Muscle of leg (tissue), 3 donors: ENCODE measurements at regions not wholly inside any gene's neighbourhood (a gene's known extent, or its start where the extent isn't known, plus 50 kb on each side); places are given as distances from the start of the nearest gene placed in this dataset.

Experiments
- DNase-seq: peaks from one replicate; pipeline ENCODE4 v3.0.0; 2013
- H3K27ac ChIP-seq: one replicate; pipeline ENCODE4 v1.5.1; 2013; ENCODE audit warnings: mild to moderate bottlenecking, low read length, control low read depth
- H3K27me3 ChIP-seq: one replicate; pipeline ENCODE4 v1.6.1; 2013; ENCODE audit warnings: low read length; ENCODE audit not compliant: control insufficient read depth, insufficient read depth
- H3K36me3 ChIP-seq: one replicate; pipeline ENCODE4 v1.6.1; 2013; ENCODE audit warnings: low read length; ENCODE audit not compliant: control insufficient read depth, insufficient read depth
- H3K4me1 ChIP-seq: one replicate; pipeline ENCODE4 v1.6.1; 2013; ENCODE audit warnings: low read length; ENCODE audit not compliant: control insufficient read depth, insufficient read depth
- H3K4me3 ChIP-seq: one replicate; pipeline ENCODE4 v1.5.1; 2013; ENCODE audit warnings: low read length, control low read depth
- H3K9me3 ChIP-seq: replicated peaks from 2 replicates; pipeline ENCODE4 v1.6.1; 2013; ENCODE audit warnings: low read depth, low read length; ENCODE audit not compliant: control insufficient read depth
- WGBS: methylation state at CpG from one replicate; pipeline ENCODE4 v1.1.5; 2013; ENCODE audit warnings: missing lambda C conversion rate; ENCODE audit not compliant: insufficient coverage; 5-methylcytosine and 5-hydroxymethylcytosine counted together

GRCh38 chr4:100708776-100709175 lies 191.0 kb upstream of the EMCN start:
- no peaks in the 10 kb centered on the region for H3K27me3 ChIP-seq
- H3K9me3 ChIP-seq: no peaks in the 10 kb centered on the region
- no peaks in the 10 kb centered on the region for H3K4me1 ChIP-seq
- DNase-seq: no peak
- H3K27ac ChIP-seq: no peak overlapping the region
- no peaks in the 10 kb centered on the region for H3K36me3 ChIP-seq
- 63% methylated on average over 2 of the region's 4 CpGs for WGBS
- no peak overlapping the region for H3K4me3 ChIP-seq

GRCh38 chr4:100707786-100708185 lies 190.0 kb upstream of the EMCN start:
- WGBS: 90% methylated on average over 1 of the region's 1 CpG

GRCh38 chr4:100696531-100696930 lies 178.7 kb upstream of the EMCN start:
- Histone ChIP-seq H3K4me3 (no peak overlapping the region), H3K27me3 (no peaks in the 10 kb centered on the region), H3K9me3 (no peaks in the 10 kb centered on the region), H3K27ac (no peak overlapping the region), H3K36me3 (no peaks in the 10 kb centered on the region), H3K4me1 (no peaks in the 10 kb centered on the region)
- no CpG with 5 or more reads among the region's 4 CpGs for WGBS
- DNase-seq: no peak

More at GRCh38 chr4:100707786-100708185, 190.0 kb upstream of the EMCN start:
- H3K4me1 ChIP-seq: no peaks in the 10 kb centered on the region
- no peak overlapping the region for H3K4me3 ChIP-seq
- H3K36me3 ChIP-seq: no peaks in the 10 kb centered on the region
- no peak for DNase-seq
- H3K27me3 ChIP-seq: no peaks in the 10 kb centered on the region
- no peak overlapping the region for H3K27ac ChIP-seq
- no peaks in the 10 kb centered on the region for H3K9me3 ChIP-seq

- WGBS: no CpG with 5 or more reads among the region's 1 CpG
- no peak overlapping the region for H3K4me3 ChIP-seq
These were observed 178.0 kb upstream of the EMCN start for GRCh38 chr4:100695871-100696270.

DNA sequence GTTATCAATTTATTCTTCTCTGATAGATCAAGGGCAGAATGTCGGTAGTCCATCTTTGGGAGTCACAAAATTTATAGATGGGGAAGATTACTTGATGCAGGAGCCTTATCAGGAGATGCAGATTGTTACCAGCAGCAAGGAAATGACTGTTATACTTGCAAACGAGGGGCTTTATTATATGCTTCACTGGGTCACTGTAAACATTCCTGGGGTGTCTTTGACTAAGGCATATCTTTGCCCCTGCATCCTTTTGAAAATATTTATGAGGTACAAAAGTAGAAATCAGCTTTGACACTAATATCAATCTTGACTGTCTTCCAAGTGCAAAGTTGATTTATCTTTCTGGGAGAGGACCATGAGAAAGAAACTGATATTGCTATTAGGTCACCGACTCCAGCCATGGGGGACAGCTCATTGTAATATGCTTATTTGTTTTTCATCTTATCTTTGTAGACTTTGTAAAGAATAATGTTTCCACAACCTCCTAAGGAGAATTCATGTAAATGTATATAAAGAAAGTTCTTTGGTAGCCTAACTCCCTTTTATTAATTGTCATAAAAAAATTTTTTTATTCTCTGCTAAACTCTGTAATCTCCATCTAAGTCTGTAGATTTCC lies 177.3 kb upstream of the EMCN start:
- Histone ChIP-seq H3K27me3 (no peaks in the 10 kb centered on the region), H3K9me3 (no peaks in the 10 kb centered on the region), H3K36me3 (no peaks in the 10 kb centered on the region), H3K4me3 (no peak overlapping the region), H3K4me1 (no peaks in the 10 kb centered on the region), H3K27ac (no peak overlapping the region)
- WGBS: no CpG with 5 or more reads among the region's 3 CpGs
- no peak for DNase-seq

More at GRCh38 chr4:100695871-100696270, 178.0 kb upstream of the EMCN start:
- no peaks in the 10 kb centered on the region for H3K36me3 ChIP-seq
- H3K27me3 ChIP-seq: no peaks in the 10 kb centered on the region
- no peak overlapping the region for H3K27ac ChIP-seq
- H3K9me3 ChIP-seq: no peaks in the 10 kb centered on the region
- H3K4me1 ChIP-seq: no peaks in the 10 kb centered on the region
- DNase-seq: no peak

DNA sequence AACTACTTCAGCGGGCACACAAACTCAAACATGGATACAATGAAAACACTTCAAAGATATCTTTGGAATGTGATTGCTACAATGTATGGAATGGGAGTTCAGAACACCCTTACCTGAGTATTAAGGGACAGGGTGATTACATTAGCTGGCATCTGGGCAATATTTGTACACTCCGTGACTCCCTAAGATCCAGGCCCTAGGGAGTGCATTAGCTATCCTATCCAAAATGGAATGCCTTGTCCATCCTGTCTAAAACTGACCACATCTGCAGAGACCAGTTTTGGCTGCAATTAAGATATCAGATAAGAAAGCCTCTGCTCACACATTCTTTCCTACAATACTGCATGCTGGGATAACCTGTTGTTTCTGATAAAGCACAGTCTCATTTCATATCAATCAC lies 176.6 kb upstream of the EMCN start:
- no CpG with 5 or more reads among the region's 2 CpGs for WGBS

GRCh38 chr4:100690812-100691211 lies 173.0 kb upstream of the EMCN start:
- no peak for DNase-seq
- Histone ChIP-seq H3K27me3 (no peaks in the 10 kb centered on the region), H3K36me3 (no peaks in the 10 kb centered on the region), H3K4me1 (no peaks in the 10 kb centered on the region), H3K4me3 (no peak overlapping the region), H3K27ac (no peak overlapping the region), H3K9me3 (no peaks in the 10 kb centered on the region)
- WGBS: no CpG with 5 or more reads among the region's 1 CpG

More for the DNA sequence above, 176.6 kb upstream of the EMCN start:
- H3K4me3 ChIP-seq: no peak overlapping the region
- DNase-seq: no peak
- H3K27ac ChIP-seq: no peak overlapping the region
- no peaks in the 10 kb centered on the region for H3K4me1 ChIP-seq
- H3K36me3 ChIP-seq: no peaks in the 10 kb centered on the region
- no peaks in the 10 kb centered on the region for H3K9me3 ChIP-seq
- no peaks in the 10 kb centered on the region for H3K27me3 ChIP-seq

GRCh38 chr4:100688368-100688767 lies 170.5 kb upstream of the EMCN start:
- no peaks in the 10 kb centered on the region for H3K4me1 ChIP-seq
- H3K36me3 ChIP-seq: no peaks in the 10 kb centered on the region
- H3K27me3 ChIP-seq: no peaks in the 10 kb centered on the region
- no peak overlapping the region for H3K27ac ChIP-seq
- no peaks in the 10 kb centered on the region for H3K9me3 ChIP-seq
- no peak overlapping the region for H3K4me3 ChIP-seq
- no CpG with 5 or more reads among the region's 2 CpGs for WGBS
- DNase-seq: no peak

DNA sequence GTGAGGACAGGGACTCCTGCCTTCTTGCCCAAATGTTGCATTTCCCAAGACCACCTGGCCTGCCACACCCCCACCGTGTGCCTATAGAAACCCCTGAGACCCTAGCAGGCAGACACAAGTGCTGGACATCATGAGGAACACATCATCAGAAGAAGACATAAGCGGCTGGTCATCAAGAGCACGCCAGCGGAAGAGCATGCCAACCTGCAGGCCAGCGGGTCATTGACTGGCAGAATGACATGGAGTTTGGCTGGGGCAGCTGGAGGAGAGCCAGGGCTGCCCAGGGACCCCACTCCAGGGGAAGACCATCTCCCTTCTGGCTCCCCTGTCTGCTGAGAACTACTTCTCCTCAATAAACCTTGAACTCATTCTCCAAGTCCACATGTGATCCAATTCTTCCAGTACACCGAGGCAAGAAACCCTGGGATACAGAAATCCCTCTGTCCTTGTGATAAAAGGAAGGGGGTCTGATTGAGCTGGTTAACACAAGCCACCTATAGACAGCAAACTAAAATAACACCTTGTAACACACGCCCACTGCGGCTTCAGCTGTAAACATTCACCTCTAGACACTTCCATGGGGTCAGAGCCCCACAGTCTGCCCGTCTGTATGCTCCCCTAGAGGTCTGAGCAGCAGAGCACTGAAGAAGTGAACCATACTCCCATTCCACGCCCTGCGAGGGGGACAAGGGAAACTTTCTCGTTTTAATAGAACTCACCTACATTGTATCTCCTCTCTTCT lies 164.8 kb upstream of the EMCN start:
- no peak for DNase-seq
- whole genome bisulfite sequencing: 91% methylated on average over 8 of the region's 12 CpGs
- Histone ChIP-seq H3K27ac (no peak overlapping the region), H3K4me1 (no peaks in the 10 kb centered on the region), H3K36me3 (no peaks in the 10 kb centered on the region), H3K9me3 (no peaks in the 10 kb centered on the region), H3K27me3 (no peaks in the 10 kb centered on the region), H3K4me3 (no peak overlapping the region)

GRCh38 chr4:100681289-100681688 lies 163.5 kb upstream of the EMCN start:
- Histone ChIP-seq H3K36me3 (no peaks in the 10 kb centered on the region), H3K4me1 (no peaks in the 10 kb centered on the region), H3K9me3 (no peaks in the 10 kb centered on the region), H3K27ac (no peak overlapping the region), H3K27me3 (no peaks in the 10 kb centered on the region), H3K4me3 (no peak overlapping the region)
- no CpG with 5 or more reads among the region's 3 CpGs for WGBS
- DNase-seq: no peak
